HG02678 (cell line): ENCODE measurements at regions not wholly inside any gene's neighbourhood (a gene's known extent, or its start where the extent isn't known, plus 50 kb on each side); places are given as distances from the start of the nearest gene placed in this dataset.
A peak's percentile ranks its signal among the peaks of the same experiment; 100 is the strongest.

ENCODE experiments used
- ATAC-seq: cut with Tn5 transposase; IDR thresholded peaks from one replicate; pipeline ENCODE4 v1.9.1; 2021; ENCODE audit warnings: mild to moderate bottlenecking, moderate library complexity; ENCODE audit not compliant: unreplicated experiment

GRCh38 chr7:17212188-17212587 lies 86.3 kb upstream of the AHR start:
- ATAC-seq: no peak

DNA sequence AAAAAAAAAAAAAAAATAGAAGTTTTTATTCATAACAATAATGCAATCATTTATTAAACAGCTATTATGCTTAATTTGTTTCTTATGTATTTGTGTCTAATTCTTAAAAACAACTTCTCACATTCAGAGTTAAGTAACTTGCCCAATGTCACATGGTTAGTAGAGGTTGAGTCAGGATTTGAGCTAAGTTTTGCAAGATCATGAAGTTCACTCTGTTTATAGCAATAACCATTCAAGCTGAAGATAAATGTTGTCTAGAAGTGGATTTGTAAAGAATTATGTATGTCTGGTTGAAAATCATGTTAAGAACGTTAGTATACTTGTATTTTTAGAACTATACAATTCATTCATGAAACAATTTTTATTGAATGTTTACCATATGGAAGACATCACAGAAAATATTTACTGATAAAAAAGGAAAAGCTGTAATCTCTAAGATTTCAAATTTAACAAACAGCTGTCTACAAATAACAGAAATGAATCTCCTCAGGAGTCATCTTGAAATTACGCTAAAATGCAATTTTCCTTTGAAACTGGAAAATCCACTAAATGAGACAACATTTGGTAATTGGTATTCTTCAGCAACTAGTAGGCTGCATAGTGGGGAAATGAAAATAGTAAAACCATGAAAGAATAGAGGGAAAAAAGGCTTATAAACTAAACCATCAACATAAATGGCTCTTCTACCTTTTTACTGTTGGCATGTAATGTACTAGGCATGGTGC lies 70.5 kb upstream of the AHR start:
- no peak for ATAC-seq

DNA sequence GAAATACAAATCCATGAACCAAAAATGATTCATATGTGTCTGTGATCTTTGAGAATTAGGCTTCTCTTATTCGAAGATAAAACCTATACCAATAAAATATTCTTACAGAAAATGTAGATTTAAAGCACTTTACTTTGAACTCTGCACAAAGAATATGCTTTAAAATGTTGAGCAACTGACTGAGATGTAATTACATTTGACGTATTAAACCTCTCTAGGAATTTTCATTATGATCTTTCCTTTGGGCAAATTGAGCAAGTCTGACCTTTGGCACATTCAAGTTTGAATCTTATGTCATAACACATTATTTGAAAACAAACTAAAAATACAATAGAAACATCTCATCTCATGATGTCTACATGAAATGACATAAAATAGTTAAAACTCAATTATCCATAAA lies 69.2 kb upstream of the AHR start:
- ATAC-seq: no peak

- ATAC-seq: no peak
Measured at GRCh38 chr7:17230099-17230807, 68.2 kb upstream of the AHR start.

DNA sequence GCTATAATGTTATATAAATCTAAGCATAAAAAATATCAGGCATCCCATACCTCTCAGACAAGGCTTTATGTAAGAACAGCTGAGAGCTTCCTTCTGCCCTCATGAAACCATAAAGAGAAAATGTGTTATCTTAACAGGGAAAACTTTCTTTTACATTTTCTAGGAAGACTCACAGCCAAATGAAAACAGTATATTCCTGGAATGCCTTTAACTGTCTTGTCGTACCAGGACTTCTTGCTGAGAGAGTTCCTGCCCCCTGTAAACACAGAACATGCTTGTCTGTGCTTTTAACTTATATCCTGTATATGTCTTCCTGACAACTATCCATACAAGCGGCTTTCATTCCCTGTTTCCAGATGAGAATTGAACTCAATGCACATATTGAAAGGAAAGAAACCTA lies 64.8 kb upstream of the AHR start:
- no peak for ATAC-seq

DNA sequence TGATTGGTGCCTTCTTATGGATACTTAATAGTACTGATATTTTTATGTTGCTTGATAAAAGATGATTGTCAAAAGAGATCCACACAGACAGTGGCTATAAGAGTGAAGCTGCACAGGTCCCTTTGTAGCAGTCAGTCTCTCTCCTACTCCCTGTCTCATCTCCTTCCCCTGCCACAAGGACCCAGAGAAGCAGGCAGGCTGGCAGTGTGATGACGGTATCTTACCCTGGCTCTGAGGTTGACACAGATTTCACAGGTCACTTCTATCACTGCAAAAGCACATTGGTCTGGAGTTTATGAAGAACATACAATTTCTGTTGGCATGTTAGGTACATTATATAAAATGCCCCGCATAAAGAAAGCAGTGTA lies 64.4 kb upstream of the AHR start:
- ATAC-seq: peak; percentile 49

- peak; percentile 97 for ATAC-seq
Measured at GRCh38 chr7:17234398-17235031, 63.9 kb upstream of the AHR start.

DNA sequence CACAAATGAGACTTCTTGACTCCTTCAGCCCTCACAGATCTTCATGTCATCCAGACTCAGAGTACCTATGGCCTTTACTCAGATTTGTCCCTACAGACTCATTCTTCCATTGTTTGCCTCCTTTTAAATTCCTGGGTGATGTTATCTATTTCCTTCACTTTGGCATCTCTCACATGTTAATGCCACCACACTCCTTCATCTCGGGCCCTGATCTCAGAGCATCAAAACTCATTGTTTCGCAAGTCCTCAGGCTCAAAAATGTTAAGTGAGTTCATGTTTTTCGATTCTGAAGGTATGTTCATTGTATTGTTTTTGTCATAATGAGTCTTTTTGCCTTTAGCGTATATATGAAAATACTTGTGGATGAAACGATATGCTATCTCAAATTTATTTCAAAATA lies 62.3 kb upstream of the AHR start:
- no peak for ATAC-seq

- no peak for ATAC-seq
Measured at GRCh38 chr7:17236603-17237002, 61.8 kb upstream of the AHR start.

GRCh38 chr7:17239046-17239445 lies 59.4 kb upstream of the AHR start:
- ATAC-seq: no peak

- no peak for ATAC-seq
Measured at GRCh38 chr7:17239683-17240521, 58.5 kb upstream of the AHR start.

- ATAC-seq: no peak
Measured at GRCh38 chr7:17242504-17242903, 55.9 kb upstream of the AHR start.

DNA sequence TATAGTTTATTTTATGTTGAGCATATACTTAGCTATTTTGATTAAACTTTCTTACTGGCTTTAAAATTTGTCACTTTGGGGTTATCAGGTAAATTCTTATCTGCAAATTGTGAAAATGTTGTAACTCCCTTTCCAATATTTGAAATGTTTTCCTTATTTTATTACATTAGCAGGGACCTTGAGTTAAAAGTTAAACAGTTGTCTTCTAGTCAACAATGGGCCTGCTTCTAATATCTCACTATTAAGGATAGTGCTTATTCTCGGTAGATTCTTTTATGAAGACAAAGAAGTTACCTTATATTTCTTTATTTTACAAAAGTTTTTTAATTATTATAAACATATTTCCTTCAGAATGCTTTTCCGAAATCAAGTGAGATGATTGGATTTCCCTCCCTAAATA lies 53.7 kb upstream of the AHR start:
- no peak for ATAC-seq

- no peak for ATAC-seq
Measured at GRCh38 chr7:17247357-17247756, 51.1 kb upstream of the AHR start.

DNA sequence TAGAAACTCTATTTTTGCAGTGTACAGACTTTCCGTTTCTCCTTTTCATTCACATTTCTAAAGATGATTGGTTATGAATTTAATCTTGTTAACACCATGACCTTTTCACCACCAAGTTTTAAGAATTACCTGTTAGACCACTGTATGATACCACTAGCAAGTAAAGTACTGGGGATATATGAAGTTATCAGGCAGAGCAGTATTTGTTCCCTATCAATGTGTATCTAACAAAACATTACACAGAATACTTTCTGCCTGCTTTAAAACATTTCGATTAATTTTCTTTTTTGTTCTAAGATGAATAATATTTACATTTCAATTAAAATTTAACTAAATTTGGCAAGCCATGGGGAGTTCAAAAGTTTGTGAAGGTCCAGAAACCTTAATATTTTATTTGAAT lies 49.9 kb upstream of the AHR start:
- ATAC-seq: no peak
